ENCODE measurements at regions not wholly inside any gene's neighbourhood (a gene's known extent, or its start where the extent isn't known, plus 50 kb on each side); places are given as distances from the start of the nearest gene placed in this dataset.

GRCh38 chr17:43333433-43333943 is 65.3 kb upstream of the ARL4D start:
- no peak overlapping the region for H3K4me3 ChIP-seq (ENCODE audit: low read length)
- no peak for DNase-seq (ENCODE audit: low read depth)
- TF ChIP-seq CTCF (conservative IDR thresholded peaks at IDR 0.05; ENCODE audit: low read depth, low read length) = no peak

GRCh38 chr17:43332230-43332629 is 66.6 kb upstream of the ARL4D start:
- DNase-seq (ENCODE audit: low read depth) = no peak
- H3K4me3 ChIP-seq (ENCODE audit: low read length) = no peak overlapping the region
- no peak for TF ChIP-seq CTCF (conservative IDR thresholded peaks at IDR 0.05; ENCODE audit: low read depth, low read length)

- no peak overlapping the region for H3K4me3 ChIP-seq (ENCODE audit: low read length)
- TF ChIP-seq CTCF (conservative IDR thresholded peaks at IDR 0.05; ENCODE audit: low read depth, low read length) = no peak
- no peak for DNase-seq (ENCODE audit: low read depth)
These were observed 67.7 kb upstream of the ARL4D start for GRCh38 chr17:43330876-43331639.

- no peak for DNase-seq (ENCODE audit: low read depth)
- TF ChIP-seq CTCF (conservative IDR thresholded peaks at IDR 0.05; ENCODE audit: low read depth, low read length) = no peak
These were observed 69.6 kb upstream of the ARL4D start for GRCh38 chr17:43329183-43329582.

GRCh38 chr17:43328650-43329049 is 70.1 kb upstream of the ARL4D start:
- H3K4me3 ChIP-seq (ENCODE audit: low read length) = no peak overlapping the region
- DNase-seq (ENCODE audit: low read depth) = no peak
- TF ChIP-seq CTCF (conservative IDR thresholded peaks at IDR 0.05; ENCODE audit: low read depth, low read length) = no peak

More at GRCh38 chr17:43329183-43329582, 69.6 kb upstream of the ARL4D start:
- no peak overlapping the region for H3K4me3 ChIP-seq (ENCODE audit: low read length)

GRCh38 chr17:43327834-43328420 is 70.9 kb upstream of the ARL4D start:
- H3K4me3 ChIP-seq (ENCODE audit: low read length) = no peak overlapping the region
- no peak for TF ChIP-seq CTCF (conservative IDR thresholded peaks at IDR 0.05; ENCODE audit: low read depth, low read length)
- DNase-seq (ENCODE audit: low read depth) = no peak

- no peak overlapping the region for H3K4me3 ChIP-seq (ENCODE audit: low read length)
- TF ChIP-seq CTCF (conservative IDR thresholded peaks at IDR 0.05; ENCODE audit: low read depth, low read length) = no peak
- DNase-seq (ENCODE audit: low read depth) = no peak
These were observed 71.4 kb upstream of the ARL4D start for GRCh38 chr17:43327421-43327820.

Data from retinal pigment epithelial cell (primary cell).